ENCODE measurements at regions not wholly inside any gene's neighbourhood (a gene's known extent, or its start where the extent isn't known, plus 50 kb on each side); places are given as distances from the start of the nearest gene placed in this dataset.
"Not testable (repeated sequence)": the region's sequence is repeated elsewhere in the genome, so short reads cannot be mapped to it uniquely, and the experiment has no call there.

- DNase-seq (ENCODE audit: low read depth) = no peak
Measured at GRCh38 chr6:56904068-56904467, 50.8 kb upstream of the BEND6 start.

GRCh38 chr6:56902641-56903464 lies 52.1 kb upstream of the BEND6 start:
- peak; percentile 99 for DNase-seq (ENCODE audit: low read depth)

- DNase-seq (ENCODE audit: low read depth) = no peak
Measured at GRCh38 chr6:56900784-56901183, 54.1 kb upstream of the BEND6 start.

- no peak for DNase-seq (ENCODE audit: low read depth)
Measured at GRCh38 chr6:56899753-56900152, 55.2 kb upstream of the BEND6 start.

GRCh38 chr6:56899311-56899710 lies 55.6 kb upstream of the BEND6 start:
- DNase-seq (ENCODE audit: low read depth) = peak; percentile 73

GRCh38 chr6:56897789-56898529 lies 56.9 kb upstream of the BEND6 start:
- DNase-seq (ENCODE audit: low read depth) = no peak

GRCh38 chr6:56891754-56892153 lies 63.2 kb upstream of the BEND6 start:
- peak; percentile 59 for DNase-seq (ENCODE audit: low read depth)

- DNase-seq (ENCODE audit: low read depth) = peak; percentile 88
Measured at GRCh38 chr6:56890683-56891429, 64.1 kb upstream of the BEND6 start.

GRCh38 chr6:56890066-56890465 lies 64.8 kb upstream of the BEND6 start:
- DNase-seq (ENCODE audit: low read depth) = no peak

- no peak for DNase-seq (ENCODE audit: low read depth)
Measured at GRCh38 chr6:56889492-56889891, 65.4 kb upstream of the BEND6 start.

- no peak for DNase-seq (ENCODE audit: low read depth)
Measured at GRCh38 chr6:56888687-56889086, 66.2 kb upstream of the BEND6 start.

- peak; percentile 46 for DNase-seq (ENCODE audit: low read depth)
Measured at GRCh38 chr6:56887086-56887485, 67.8 kb upstream of the BEND6 start.

- no peak for DNase-seq (ENCODE audit: low read depth)
Measured at GRCh38 chr6:56877922-56878321, 77.0 kb upstream of the BEND6 start.

- no peak for DNase-seq (ENCODE audit: low read depth)
Measured at GRCh38 chr6:56875961-56876360, 78.9 kb upstream of the BEND6 start.

- no peak for DNase-seq (ENCODE audit: low read depth)
Measured at GRCh38 chr6:56875523-56875922, 79.4 kb upstream of the BEND6 start.

- no peak for DNase-seq (ENCODE audit: low read depth)
Measured at GRCh38 chr6:56874328-56874727, 80.6 kb upstream of the BEND6 start.

- DNase-seq (ENCODE audit: low read depth) = not testable (repeated sequence)
Measured at GRCh38 chr6:56870053-56870452, 84.9 kb upstream of the BEND6 start.

GRCh38 chr6:56869346-56869745 lies 85.6 kb upstream of the BEND6 start:
- DNase-seq (ENCODE audit: low read depth) = peak; percentile 61

GRCh38 chr6:56868687-56869086 lies 86.2 kb upstream of the BEND6 start:
- peak; percentile 91 for DNase-seq (ENCODE audit: low read depth)

- peak; percentile 74 for DNase-seq (ENCODE audit: low read depth)
Measured at GRCh38 chr6:56866917-56867522, 87.9 kb upstream of the BEND6 start.

- peak; percentile 24 for DNase-seq (ENCODE audit: low read depth)
Measured at GRCh38 chr6:56865081-56865875, 89.6 kb upstream of the BEND6 start.

All from LHCN-M2 (cell line).